HepG2 (cell line): ENCODE measurements at regions not wholly inside any gene's neighbourhood (a gene's known extent, or its start where the extent isn't known, plus 50 kb on each side); places are given as distances from the start of the nearest gene placed in this dataset.

Source experiments
- ATAC-seq: fragments of 200-7000 bp; cut with Tn5 transposase; 3 replicates; pipeline ENCODE4 v1.9.1; 2020; ENCODE audit warnings: mild to moderate bottlenecking, moderate library complexity
- BruUV-seq: library from RNA; stranded (reverse); fragments of 400-500 nt; replicated peaks from 2 replicates; lab custom pipeline; 2021; lab: Mats Ljungman, UMichigan
- CTCF ChIA-PET: fragments of 300-600 bp; formaldehyde crosslinking; extraction: SDS; loops from one replicate; lab custom pipeline; 2021; ENCODE audit warnings: low total read pairs, inconsistent platforms, low intra/inter-chr PET ratio; lab: Yijun Ruan, JAX
- POLR2A ChIA-PET: fragments of 350-600 bp; sonication (Branson Sonifier 250); formaldehyde crosslinking; loops from one replicate; lab custom pipeline; 2020; ENCODE audit warnings: antibody characterized with exemption, inconsistent platforms; lab: Yijun Ruan, JAX
- DNase-seq: peaks from one replicate; pipeline ENCODE4 v3.0.0-alpha.2; 2015; ENCODE audit warnings: low spot score
- FAIRE-seq: peaks from 3 replicates; lab custom pipeline; 2011; peaks lifted over from hg19 to GRCh38; lab: Jason Lieb, UNC
- H2AFZ ChIP-seq: one replicate; pipeline ENCODE4 v1.6.1; 2011; ENCODE audit warnings: low read length, inconsistent platforms
- H3K27ac ChIP-seq: fragments of 300-600 bp; 3 replicates; pipeline ENCODE4 v1.8.0; 2011; ENCODE audit warnings: mixed run types, mild to moderate bottlenecking, mixed read lengths, low read length, inconsistent platforms; ENCODE audit not compliant: insufficient read depth; ENCODE audit errors: extremely low read length
- H3K27me3 ChIP-seq, 2 experiments: fragments of 200-600 bp in 1 of 2; 2 replicates in 1 of 2; 3 replicates in 1 of 2; pipeline versions ENCODE4 v1.6.0 to v1.8.0; 2011; ENCODE audit warnings: low read length in 2 of 2, mild to moderate bottlenecking in 2 of 2, moderate library complexity in 2 of 2, inconsistent platforms in 1 of 2; ENCODE audit not compliant: insufficient read depth in 2 of 2, control insufficient read depth in 1 of 2
- H3K36me3 ChIP-seq, 2 experiments: fragments of 200-600 bp in 1 of 2; replicated peaks in 1 of 2; 2 replicates in 1 of 2; 3 replicates in 1 of 2; pipeline versions ENCODE4 v1.5.1 to v1.8.0; 2011; ENCODE audit warnings: low read length in 2 of 2, inconsistent platforms in 1 of 2; ENCODE audit not compliant: insufficient read depth in 2 of 2, control insufficient read depth in 1 of 2
- H3K4me1 ChIP-seq: 2 replicates; pipeline ENCODE4 v1.5.1; 2012; ENCODE audit warnings: low read length, inconsistent platforms; ENCODE audit not compliant: insufficient read depth
- H3K4me2 ChIP-seq: 2 replicates; pipeline ENCODE4 v1.6.0; 2011; ENCODE audit warnings: low read depth, low read length, inconsistent platforms
- H3K4me3 ChIP-seq, 3 experiments: fragments of 200-600 bp in 1 of 3; sonication (generic), shearing (Covaris generic) in 1 of 3; replicated peaks in 1 of 3; 2 replicates each; pipeline ENCODE4 v1.5.1; 2011 to 2016; ENCODE audit warnings: low read length in 3 of 3, inconsistent platforms in 2 of 3, low read depth in 2 of 3, mild to moderate bottlenecking in 2 of 3, control low read depth in 1 of 3, mixed read lengths in 1 of 3; ENCODE audit not compliant: insufficient read depth in 1 of 3
- H3K79me2 ChIP-seq: one replicate; pipeline ENCODE4 v1.6.1; 2011; ENCODE audit warnings: low read length, inconsistent platforms; ENCODE audit not compliant: insufficient read depth
- H3K9ac ChIP-seq: 2 replicates; pipeline ENCODE4 v1.6.0; 2011; ENCODE audit warnings: mild to moderate bottlenecking, low read depth, low read length, inconsistent platforms; ENCODE audit not compliant: insufficient read depth
- H3K9me3 ChIP-seq: 2 replicates; pipeline ENCODE4 v1.5.1; 2012; ENCODE audit warnings: mild to moderate bottlenecking, low read length
- H4K20me1 ChIP-seq: 2 replicates; pipeline ENCODE4 v1.6.0; 2011; ENCODE audit warnings: inconsistent platforms, mild to moderate bottlenecking, low read length, moderate library complexity; ENCODE audit not compliant: insufficient read depth
- CHCHD3 ChIP-seq: sonication (generic); formaldehyde crosslinking; IDR thresholded peaks from 2 replicates; pipeline ENCODE4 v1.8.0; 2022; ENCODE audit warnings: mild to moderate bottlenecking, missing genetic modification reagents, moderate library complexity
- HNRNPK ChIP-seq: fragments of 200-400 bp; formaldehyde crosslinking; IDR thresholded peaks from 2 replicates; pipeline ENCODE4 v1.6.1; 2018; ENCODE audit warnings: low read length, low read depth, moderate library complexity, mild to moderate bottlenecking; ENCODE audit not compliant: poor library complexity, severe bottlenecking
- MZF1 ChIP-seq: sonication (generic); formaldehyde crosslinking; IDR thresholded peaks from 2 replicates; pipeline ENCODE4 v1.8.1; 2023; ENCODE audit warnings: mild to moderate bottlenecking, missing genetic modification reagents, borderline replicate concordance
- NR2F2 ChIP-seq: IDR thresholded peaks from 2 replicates; pipeline ENCODE4 v1.6.1; 2012; ENCODE audit warnings: low read depth, inconsistent platforms, borderline replicate concordance
- RFX1 ChIP-seq: fragments of 450-650 bp; IDR thresholded peaks from 2 replicates; pipeline ENCODE4 v1.6.1; 2017
- WGBS: methylation state at CpG from one replicate; pipeline ENCODE4 v1.1.6; 2017; ENCODE audit warnings: low lambda C conversion rate; 5-methylcytosine and 5-hydroxymethylcytosine counted together
- in situ Hi-C: cut with HindIII; loops from 2 replicates; pipeline ENCODE4 v1.10.0; 2017; ENCODE audit warnings: low pct_unique_long_range_greater_than_20kb; ENCODE audit not compliant: extremely low pct_ligation_motif_present
- intact Hi-C: fragments of 100-400 bp; cut with micrococcal nuclease; formaldehyde crosslinking; loops from one replicate; pipeline ENCODE4 v1.10.0; 2022; ENCODE audit not compliant: unreplicated experiment

- no peak overlapping the region for H3K9ac ChIP-seq
- intact Hi-C loops (no loop called here), in situ Hi-C loops (no loop called here)
- ATAC-seq (no peak), DNase-seq (no peak), FAIRE-seq (no peak)
- H2AFZ ChIP-seq, result no peak overlapping the region
- no peak overlapping the region for H3K27ac ChIP-seq
- no peaks in the 10 kb centered on the region for H3K36me3 ChIP-seq
- no peaks in the 10 kb centered on the region for H3K27me3 ChIP-seq
- H3K9me3 ChIP-seq, result peaks cover 13% of the 10 kb centered on the region; the same call in 1 of the 2 replicates
- no TSS peak for BruUV-seq
- TF ChIP-seq MZF1 (CRISPR knock-in tag) (no peak), RFX1 (no peak), HNRNPK (peak; percentile 55)
- H3K79me2 ChIP-seq, result no peaks in the 10 kb centered on the region
- H3K4me3 ChIP-seq, result no peak overlapping the region
- no peaks in the 10 kb centered on the region for H4K20me1 ChIP-seq
- no peaks in the 10 kb centered on the region for H3K4me1 ChIP-seq
- ChIA-PET CTCF (no interaction called here), POLR2A (no interaction called here)
- H3K4me2 ChIP-seq, result no peak overlapping the region
Measured at GRCh38 chr5:89098199-89098756, 215.3 kb upstream of the MEF2C start.

GRCh38 chr5:89097103-89097502 lies 214.1 kb upstream of the MEF2C start:
- POLR2A ChIA-PET, result no interaction called here
- intact Hi-C loops (no loop called here), in situ Hi-C loops (no loop called here)
- Histone ChIP-seq H3K9ac (no peak overlapping the region), H3K36me3 (no peaks in the 10 kb centered on the region), H3K4me2 (no peak overlapping the region), H2AFZ (no peak overlapping the region), H4K20me1 (no peaks in the 10 kb centered on the region), H3K79me2 (no peaks in the 10 kb centered on the region), H3K27ac (no peak overlapping the region), H3K4me1 (no peaks in the 10 kb centered on the region), H3K9me3 (peaks cover 10% of the 10 kb centered on the region; the same call in 1 of the 2 replicates), H3K27me3 (no peaks in the 10 kb centered on the region), H3K4me3 (no peak overlapping the region)
- no TSS peak for BruUV-seq
- DNase-seq (no peak), FAIRE-seq (no peak), ATAC-seq (no peak)
- CTCF ChIA-PET, result no interaction called here
- 0% methylated on average over 3 of the region's 3 CpGs for WGBS
- no peak for TF ChIP-seq CHCHD3 (CRISPR knock-in tag)
- no peak for TF ChIP-seq NR2F2
- TF ChIP-seq, all 625 proteins: peak for 0
